ENCODE measurements at regions not wholly inside any gene's neighbourhood (a gene's known extent, or its start where the extent isn't known, plus 50 kb on each side); places are given as distances from the start of the nearest gene placed in this dataset.

GRCh38 chr2:129165006-129165405 lies 814.5 kb upstream of the RAB6C start:
- no peak for TF ChIP-seq POLR2A (IDR thresholded peaks at IDR 0.05)
- TF ChIP-seq, protein P1, sequence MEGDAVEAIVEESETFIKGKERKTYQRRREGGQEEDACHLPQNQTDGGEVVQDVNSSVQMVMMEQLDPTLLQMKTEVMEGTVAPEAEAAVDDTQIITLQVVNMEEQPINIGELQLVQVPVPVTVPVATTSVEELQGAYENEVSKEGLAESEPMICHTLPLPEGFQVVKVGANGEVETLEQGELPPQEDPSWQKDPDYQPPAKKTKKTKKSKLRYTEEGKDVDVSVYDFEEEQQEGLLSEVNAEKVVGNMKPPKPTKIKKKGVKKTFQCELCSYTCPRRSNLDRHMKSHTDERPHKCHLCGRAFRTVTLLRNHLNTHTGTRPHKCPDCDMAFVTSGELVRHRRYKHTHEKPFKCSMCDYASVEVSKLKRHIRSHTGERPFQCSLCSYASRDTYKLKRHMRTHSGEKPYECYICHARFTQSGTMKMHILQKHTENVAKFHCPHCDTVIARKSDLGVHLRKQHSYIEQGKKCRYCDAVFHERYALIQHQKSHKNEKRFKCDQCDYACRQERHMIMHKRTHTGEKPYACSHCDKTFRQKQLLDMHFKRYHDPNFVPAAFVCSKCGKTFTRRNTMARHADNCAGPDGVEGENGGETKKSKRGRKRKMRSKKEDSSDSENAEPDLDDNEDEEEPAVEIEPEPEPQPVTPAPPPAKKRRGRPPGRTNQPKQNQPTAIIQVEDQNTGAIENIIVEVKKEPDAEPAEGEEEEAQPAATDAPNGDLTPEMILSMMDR (IDR thresholded peaks at IDR 0.05) = no peak
- H3K4me3 ChIP-seq (ENCODE audit: low read depth, poor library complexity, severe bottlenecking) = no peak overlapping the region
- no peak for DNase-seq (ENCODE audit: low spot score in 2 of 2)
- intact Hi-C loops (cut with DNase I; ENCODE audit: low total_unique reads) = no loop called here

- intact Hi-C loops (cut with DNase I; ENCODE audit: low total_unique reads) = no loop called here
- TF ChIP-seq, protein P1 (IDR thresholded peaks at IDR 0.05) = no peak
- TF ChIP-seq POLR2A (IDR thresholded peaks at IDR 0.05) = no peak
- WGBS, 2 donors = 50 to 52% methylated on average over 1 of the region's 1 CpG
- no peak for DNase-seq (ENCODE audit: low spot score in 2 of 2)
- no peak overlapping the region for H3K4me3 ChIP-seq (ENCODE audit: low read depth, poor library complexity, severe bottlenecking)
Measured at GRCh38 chr2:129167456-129167855, 812.0 kb upstream of the RAB6C start.

- no peak overlapping the region for H3K4me3 ChIP-seq (ENCODE audit: low read depth, poor library complexity, severe bottlenecking)
- DNase-seq (ENCODE audit: low spot score in 2 of 2) = peak in 1 of 2 donors; percentile 68
- intact Hi-C loops (cut with DNase I; ENCODE audit: low total_unique reads) = no loop called here
- 85 to 95% methylated on average over 2 of the region's 2 CpGs for WGBS, 2 donors
- TF ChIP-seq, protein P1 (IDR thresholded peaks at IDR 0.05) = no peak
- no peak for TF ChIP-seq POLR2A (IDR thresholded peaks at IDR 0.05)
Measured at GRCh38 chr2:129170570-129170969, 808.9 kb upstream of the RAB6C start.

GRCh38 chr2:129174143-129174542 lies 805.3 kb upstream of the RAB6C start:
- TF ChIP-seq, protein P1 (IDR thresholded peaks at IDR 0.05) = no peak
- no peak for TF ChIP-seq POLR2A (IDR thresholded peaks at IDR 0.05)
- DNase-seq (ENCODE audit: low spot score in 2 of 2) = no peak
- 74 to 84% methylated on average over 2 of the region's 2 CpGs for whole genome bisulfite sequencing, 2 donors
- intact Hi-C loops (cut with DNase I; ENCODE audit: low total_unique reads) = no loop called here
- no peak overlapping the region for H3K4me3 ChIP-seq (ENCODE audit: low read depth, poor library complexity, severe bottlenecking)

DNA sequence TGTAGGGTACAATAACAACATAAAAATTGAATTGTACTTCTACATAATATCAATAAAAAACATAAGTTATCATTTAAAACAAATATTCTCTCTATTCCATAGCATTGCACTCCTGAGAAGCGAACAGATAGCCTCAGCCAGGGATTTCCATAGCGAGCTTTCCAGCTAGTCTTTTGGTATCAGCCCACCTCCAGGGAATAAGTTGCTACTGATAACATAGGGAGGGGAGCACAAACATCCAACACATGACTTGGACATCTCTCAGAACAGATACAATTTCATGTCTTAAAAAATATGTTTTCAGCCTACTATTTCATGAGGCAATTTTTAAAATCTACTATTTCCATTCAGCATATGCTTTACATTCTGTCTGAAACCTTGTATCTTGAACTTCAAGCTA lies 804.4 kb upstream of the RAB6C start:
- no peak overlapping the region for H3K4me3 ChIP-seq (ENCODE audit: low read depth, poor library complexity, severe bottlenecking)
- no peak for DNase-seq (ENCODE audit: low spot score in 2 of 2)
- WGBS, 2 donors = 90 to 94% methylated on average over 2 of the region's 2 CpGs
- intact Hi-C loops (cut with DNase I; ENCODE audit: low total_unique reads) = no loop called here
- TF ChIP-seq POLR2A (IDR thresholded peaks at IDR 0.05) = no peak

- no peak for TF ChIP-seq POLR2A (IDR thresholded peaks at IDR 0.05)
- TF ChIP-seq, protein P1 (IDR thresholded peaks at IDR 0.05) = no peak
- no peak overlapping the region for H3K4me3 ChIP-seq (ENCODE audit: low read depth, poor library complexity, severe bottlenecking)
- peak in 1 of 2 donors; percentile 71 for DNase-seq (ENCODE audit: low spot score in 2 of 2)
- WGBS, 2 donors = 91 to 94% methylated on average over 5 of the region's 5 CpGs
- intact Hi-C loops (cut with DNase I; ENCODE audit: low total_unique reads) = no loop called here
Measured at GRCh38 chr2:129176375-129176774, 803.1 kb upstream of the RAB6C start.

All from lower leg skin (tissue), 4 donors.